ENCODE measurements at regions not wholly inside any gene's neighbourhood (a gene's known extent, or its start where the extent isn't known, plus 50 kb on each side); places are given as distances from the start of the nearest gene placed in this dataset.
A peak's percentile ranks its signal among the peaks of the same experiment; 100 is the strongest.

DNA sequence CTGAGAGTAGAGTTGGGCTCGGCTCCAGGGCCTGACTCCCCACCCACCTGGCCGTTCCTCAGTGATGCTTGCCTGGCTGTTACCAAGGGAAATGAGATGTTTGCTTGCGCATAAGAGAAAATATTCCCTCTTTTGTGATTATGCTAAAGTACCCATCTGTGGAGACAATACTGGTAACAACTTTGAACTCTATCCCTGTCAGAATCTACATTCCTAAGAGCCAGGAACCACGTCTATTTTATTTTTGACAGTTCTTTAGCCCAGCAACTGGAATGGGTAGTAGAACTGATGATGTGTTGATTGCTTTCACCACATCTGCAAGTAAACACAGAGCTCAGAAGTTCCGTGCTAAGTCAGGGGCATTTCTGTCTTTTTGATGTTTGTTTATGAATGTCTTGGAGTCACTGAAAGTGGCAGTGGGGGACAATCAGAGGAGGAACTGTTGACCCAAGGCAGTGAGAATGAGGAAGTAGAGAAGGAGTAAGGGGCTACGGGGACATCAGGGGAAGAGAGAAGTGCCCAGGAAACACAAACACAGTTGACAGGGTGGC, 348.3 kb upstream of the SOX11 start:
- DNase-seq (ENCODE audit: low spot score), result no peak

GRCh38 chr2:5352286-5352685, 339.9 kb upstream of the SOX11 start:
- DNase-seq (ENCODE audit: low spot score), result no peak

DNA sequence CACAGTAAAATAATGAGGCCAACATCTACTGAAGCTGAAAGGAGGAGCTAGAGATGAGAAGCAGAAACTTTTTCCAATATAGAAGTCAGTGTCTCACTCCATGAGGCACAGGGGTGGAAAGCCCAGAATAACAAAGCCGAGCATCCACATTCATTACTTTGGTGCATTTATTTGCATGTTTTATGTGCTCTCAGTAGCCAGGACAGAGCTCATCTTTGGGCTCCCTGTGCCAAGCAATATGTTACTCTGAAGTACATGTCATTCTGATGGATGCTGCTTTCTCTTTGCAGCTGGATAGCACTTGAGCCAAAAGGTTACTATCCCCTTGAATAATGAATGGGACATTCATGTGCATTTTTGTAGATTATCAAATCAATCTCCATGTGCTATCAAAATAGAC, 338.6 kb upstream of the SOX11 start:
- DNase-seq (ENCODE audit: low spot score), result no peak

DNA sequence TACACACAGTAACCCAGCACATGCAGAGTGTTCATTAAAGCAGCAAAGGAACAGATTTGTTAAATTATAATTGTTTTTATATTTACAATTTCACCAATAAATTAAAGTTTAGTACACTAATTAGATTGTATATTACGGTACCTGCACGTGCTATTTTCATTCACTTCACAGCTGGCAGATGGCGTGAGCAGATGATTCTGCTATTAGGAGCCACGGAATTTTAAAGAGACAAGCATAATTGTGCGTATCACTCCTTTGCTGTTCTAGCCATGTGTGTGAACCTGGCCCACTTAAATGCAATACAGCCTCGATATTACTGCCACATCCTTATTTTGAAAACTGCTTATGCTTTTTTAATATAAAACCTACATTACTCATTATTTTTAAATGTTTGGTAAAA, 332.8 kb upstream of the SOX11 start:
- DNase-seq (ENCODE audit: low spot score), result no peak

GRCh38 chr2:5360081-5360480, 332.1 kb upstream of the SOX11 start:
- no peak for DNase-seq (ENCODE audit: low spot score)

GRCh38 chr2:5364361-5364760, 327.8 kb upstream of the SOX11 start:
- DNase-seq (ENCODE audit: low spot score), result no peak

GRCh38 chr2:5365871-5366461, 326.2 kb upstream of the SOX11 start:
- peak; percentile 58 for DNase-seq (ENCODE audit: low spot score)

- DNase-seq (ENCODE audit: low spot score), result no peak
Observed at GRCh38 chr2:5367321-5367720, 324.9 kb upstream of the SOX11 start.

GRCh38 chr2:5368263-5368662, 323.9 kb upstream of the SOX11 start:
- no peak for DNase-seq (ENCODE audit: low spot score)

GRCh38 chr2:5369510-5369909, 322.7 kb upstream of the SOX11 start:
- no peak for DNase-seq (ENCODE audit: low spot score)

DNA sequence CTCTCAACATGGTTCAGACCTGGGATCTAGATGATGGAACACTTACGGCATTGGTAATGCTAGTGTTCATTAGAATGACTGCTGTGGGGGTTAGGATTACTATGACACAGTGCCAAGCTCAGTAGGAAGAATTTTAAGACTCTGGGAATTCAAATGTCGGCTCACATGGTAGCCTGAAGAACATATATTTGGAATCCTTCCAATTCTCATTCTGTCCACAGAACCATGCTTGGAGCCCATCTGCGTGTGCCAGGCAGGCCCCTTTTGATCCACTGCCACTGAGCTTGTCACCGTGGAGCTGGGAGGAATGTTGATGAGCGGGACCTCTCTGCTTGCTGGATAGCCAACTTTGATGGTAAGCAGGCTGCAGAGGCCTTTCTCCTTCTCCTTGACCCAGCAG, 322.0 kb upstream of the SOX11 start:
- no peak for DNase-seq (ENCODE audit: low spot score)

GRCh38 chr2:5372141-5372540, 320.0 kb upstream of the SOX11 start:
- DNase-seq (ENCODE audit: low spot score), result no peak

GRCh38 chr2:5373200-5373599, 319.0 kb upstream of the SOX11 start:
- no peak for DNase-seq (ENCODE audit: low spot score)

DNA sequence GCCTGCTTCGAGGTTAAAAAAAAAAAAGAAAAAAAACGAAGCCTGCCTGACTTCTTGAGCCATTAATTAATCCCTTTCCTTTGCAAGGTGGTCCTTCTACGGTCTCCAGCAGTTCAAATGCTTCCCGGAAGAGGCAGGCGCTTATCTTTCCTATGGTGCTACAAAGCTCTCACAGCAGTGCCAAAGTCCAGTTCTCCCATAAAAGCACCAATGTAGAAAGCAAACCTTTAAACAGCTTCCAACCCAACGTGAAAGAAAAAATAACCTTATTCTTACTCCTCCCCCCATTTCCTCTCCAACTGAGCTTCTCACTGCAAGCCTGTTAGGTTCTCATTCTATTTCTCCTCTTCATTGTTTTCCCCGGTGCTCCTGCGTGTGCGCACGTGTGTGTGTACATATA, 317.4 kb upstream of the SOX11 start:
- peak; percentile 12 for DNase-seq (ENCODE audit: low spot score)

DNA sequence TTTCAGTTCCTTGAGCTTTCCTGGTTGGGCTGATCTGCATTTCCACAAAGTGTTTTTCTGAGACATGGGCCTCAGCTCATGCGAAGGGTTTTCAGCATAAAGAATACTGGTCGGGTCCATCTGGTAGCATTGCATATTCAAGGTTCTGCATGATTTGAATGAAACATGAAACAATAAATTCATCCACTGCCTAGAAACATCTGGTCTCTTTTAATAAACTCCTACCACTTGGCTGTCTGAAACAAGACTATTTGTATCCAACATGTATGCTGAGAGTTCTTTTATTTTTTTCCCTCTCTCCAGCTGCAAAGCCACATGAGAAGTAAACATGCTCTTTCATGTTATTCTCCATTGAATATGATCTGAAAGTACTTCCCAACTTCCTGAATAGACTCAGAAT, 314.9 kb upstream of the SOX11 start:
- no peak for DNase-seq (ENCODE audit: low spot score)

DNA sequence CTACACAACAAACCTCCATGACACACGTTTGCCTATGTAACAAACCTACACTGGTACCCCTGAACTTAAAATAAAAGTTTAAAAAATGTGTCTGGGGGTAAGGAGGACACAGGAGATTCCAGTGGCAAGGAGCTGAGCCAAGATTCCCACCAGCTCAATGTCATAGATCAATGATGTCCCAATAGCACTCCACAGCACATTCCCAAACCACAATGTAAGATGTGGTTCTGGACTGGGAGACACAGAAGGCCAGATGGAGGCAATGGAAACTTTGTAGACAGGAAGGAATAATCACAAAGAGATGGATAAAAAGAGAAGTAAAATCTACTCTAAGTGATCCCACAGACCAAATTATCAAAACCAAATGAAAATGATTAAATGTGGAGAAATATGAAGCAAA, 312.4 kb upstream of the SOX11 start:
- no peak for DNase-seq (ENCODE audit: low spot score)

DNA sequence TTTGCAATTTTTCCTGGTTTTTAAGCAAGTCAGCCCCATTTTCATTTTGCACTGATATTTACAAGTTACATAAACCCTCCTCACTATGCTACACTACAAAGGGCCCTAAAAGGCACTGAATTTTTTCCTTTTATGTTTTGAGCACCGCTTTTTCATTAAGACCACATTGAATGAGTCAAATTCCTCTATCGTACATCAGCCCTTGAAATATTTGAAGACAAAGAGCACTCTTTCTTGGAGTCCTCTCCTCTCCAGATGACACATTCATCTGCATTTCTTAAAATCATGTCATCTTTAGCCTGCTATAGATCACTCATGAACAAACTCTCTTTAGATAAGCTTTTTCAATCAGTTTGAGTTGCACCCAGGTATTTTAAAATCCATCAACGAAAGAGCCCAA, 306.6 kb upstream of the SOX11 start:
- DNase-seq (ENCODE audit: low spot score), result no peak

GRCh38 chr2:5387406-5387805, 304.8 kb upstream of the SOX11 start:
- DNase-seq (ENCODE audit: low spot score), result no peak

DNA sequence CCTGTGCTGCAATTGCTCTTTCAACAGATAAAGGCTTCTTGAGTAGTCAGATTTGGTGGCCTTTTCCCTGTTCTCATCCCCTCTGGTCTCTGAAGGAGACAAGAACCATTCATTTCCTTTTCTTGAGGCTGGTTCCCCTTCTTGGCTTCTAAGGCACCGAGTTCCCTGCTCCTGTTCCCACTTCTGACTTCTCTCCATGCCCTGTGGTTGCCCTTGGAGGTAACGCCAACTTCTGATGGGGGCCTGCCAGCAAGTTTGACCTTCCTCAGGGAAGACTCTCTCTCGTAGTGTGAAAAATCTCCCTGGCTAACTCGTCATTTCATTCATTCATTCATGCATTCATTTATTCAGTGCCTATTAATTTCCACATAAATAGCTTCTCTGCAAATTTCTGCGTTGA, 302.4 kb upstream of the SOX11 start:
- no peak for DNase-seq (ENCODE audit: low spot score)

DNA sequence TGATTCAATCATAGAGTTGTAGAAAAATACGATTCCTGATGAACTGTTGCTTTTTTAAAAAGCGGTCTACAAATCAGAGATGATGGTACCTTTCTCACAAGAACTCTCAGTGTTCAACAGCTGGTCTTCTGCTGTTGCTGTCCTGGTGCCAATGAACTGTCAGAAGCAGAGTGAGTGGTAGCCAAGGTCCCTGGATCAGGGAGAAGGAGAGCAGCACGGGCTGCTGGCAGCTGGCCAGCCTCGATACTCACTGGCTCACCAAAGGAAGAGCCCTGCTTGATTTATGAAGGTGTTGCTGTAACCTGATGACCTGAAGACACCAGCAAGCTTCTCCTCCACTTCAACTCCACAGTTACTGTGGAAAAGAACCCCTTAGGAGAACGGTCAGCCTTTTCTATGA, 300.8 kb upstream of the SOX11 start:
- no peak for DNase-seq (ENCODE audit: low spot score)

DNA sequence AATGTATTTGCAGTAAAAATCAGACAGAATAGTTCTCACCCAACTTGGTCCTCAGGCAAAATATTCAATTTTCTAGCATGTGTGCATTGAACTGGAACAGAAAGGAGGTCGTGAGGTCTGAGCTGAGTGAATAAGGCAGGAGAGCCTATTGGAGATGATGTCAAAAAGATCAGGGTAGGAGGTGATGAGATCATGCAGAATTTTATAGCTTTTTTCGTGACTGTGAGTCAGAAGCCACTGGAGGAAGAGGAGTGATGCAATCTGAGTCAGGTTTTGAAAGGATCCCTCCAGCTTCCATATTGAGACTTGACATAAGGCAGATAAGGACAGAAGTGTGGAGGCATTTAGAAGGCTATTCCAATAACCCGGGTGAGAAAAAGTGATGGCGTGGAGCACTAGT, 299.5 kb upstream of the SOX11 start:
- no peak for DNase-seq (ENCODE audit: low spot score)

- DNase-seq (ENCODE audit: low spot score), result no peak
Observed at GRCh38 chr2:5393474-5393873, 298.7 kb upstream of the SOX11 start.

- no peak for DNase-seq (ENCODE audit: low spot score)
Observed at GRCh38 chr2:5394223-5394622, 298.0 kb upstream of the SOX11 start.

- no peak for DNase-seq (ENCODE audit: low spot score)
Observed at GRCh38 chr2:5401115-5401657, 291.0 kb upstream of the SOX11 start.

Data from HuH-7 (cell line).